ENCODE measurements at regions not wholly inside any gene's neighbourhood (a gene's known extent, or its start where the extent isn't known, plus 50 kb on each side); places are given as distances from the start of the nearest gene placed in this dataset.
"Not testable (repeated sequence)": the region's sequence is repeated elsewhere in the genome, so short reads cannot be mapped to it uniquely, and the experiment has no call there.

DNA sequence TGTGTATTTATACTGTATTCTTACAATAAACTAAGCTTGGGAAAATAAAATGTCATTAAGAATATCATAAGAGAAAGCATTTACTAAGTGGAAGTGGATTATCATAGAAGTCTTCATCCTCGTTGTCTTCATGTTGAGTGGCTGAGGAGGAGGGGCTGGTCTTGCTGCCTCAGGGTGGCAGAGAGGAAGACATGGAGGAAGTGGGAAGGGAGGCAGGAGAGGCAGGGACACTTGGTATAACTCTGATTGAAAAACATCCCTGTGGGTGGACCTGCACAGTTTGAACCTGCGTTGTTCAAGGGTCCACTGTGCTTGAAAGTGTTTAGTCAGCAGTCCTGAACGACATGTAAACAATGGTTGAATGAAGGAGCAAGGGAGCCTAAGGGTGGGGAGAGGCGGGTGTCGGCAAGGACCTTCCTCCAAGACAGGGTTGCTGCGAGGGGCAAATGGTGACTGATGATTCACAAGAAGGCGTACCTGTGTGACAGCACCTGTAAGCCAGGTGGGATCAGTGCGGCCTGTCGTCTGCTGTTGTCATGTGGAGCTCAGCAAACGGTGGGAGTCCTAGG, 103.8 kb upstream of the KLF13 start:
- DNase-seq = no peak

GRCh38 chr15:31223478-31224350, 102.9 kb upstream of the KLF13 start:
- no peak for DNase-seq

DNA sequence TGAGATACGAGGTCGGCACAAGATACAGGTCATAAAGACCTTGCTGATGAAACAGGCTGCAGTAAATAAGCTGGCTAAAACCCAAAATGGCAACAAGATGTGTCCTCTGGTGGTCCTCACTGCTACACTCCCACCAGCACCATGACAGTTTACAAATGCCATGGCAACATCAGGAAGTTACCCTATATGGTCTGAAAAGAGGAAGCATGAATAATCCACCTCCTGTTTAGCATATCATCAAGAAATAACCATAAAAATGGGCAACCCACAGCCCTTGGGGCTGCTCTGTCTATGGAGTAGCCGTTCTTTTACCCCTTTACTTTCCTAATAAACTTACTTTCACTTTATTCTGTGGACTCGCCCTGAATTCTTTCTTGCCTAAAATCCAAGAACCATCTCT, 102.0 kb upstream of the KLF13 start:
- not testable (repeated sequence) for DNase-seq

GRCh38 chr15:31225356-31225955, 101.2 kb upstream of the KLF13 start:
- DNase-seq = no peak

DNA sequence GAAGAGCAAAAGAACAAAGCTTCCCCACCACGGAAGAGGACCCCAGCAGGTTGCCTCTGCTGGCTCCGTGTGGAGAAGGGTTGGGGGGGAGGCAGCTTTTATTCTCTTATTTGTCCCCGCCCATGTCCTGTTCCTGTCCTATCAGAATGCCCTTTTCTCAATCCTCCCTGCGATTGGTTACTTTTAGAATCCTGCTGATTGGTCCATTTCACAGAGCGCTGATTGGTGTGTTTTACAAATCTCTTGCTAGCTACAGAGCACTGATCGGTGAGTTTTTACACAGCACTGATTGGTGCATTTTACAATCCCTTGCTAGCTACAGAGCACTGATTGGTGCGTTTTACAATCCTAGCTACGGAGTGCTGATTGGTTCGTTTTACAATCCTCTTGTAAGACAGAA, 100.6 kb upstream of the KLF13 start:
- no peak for DNase-seq

DNA sequence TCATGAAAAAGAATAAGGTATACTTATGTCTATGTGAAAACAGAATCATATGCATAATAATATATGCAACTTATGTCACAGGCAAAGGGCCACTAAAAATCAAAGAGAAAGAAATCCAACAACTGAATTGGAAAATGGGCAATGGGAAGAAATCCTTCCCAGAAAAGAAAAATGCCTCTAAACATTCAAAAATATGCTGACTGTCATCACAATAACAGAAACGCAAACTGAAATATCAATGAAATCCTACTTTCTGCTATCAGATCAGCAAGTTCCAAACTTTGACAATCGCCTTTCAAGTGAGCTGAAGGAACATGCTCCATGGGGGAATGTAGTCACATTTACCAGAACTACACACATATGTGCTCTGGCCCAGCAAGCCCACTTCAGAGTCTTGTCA, 99.4 kb upstream of the KLF13 start:
- no peak for DNase-seq

- DNase-seq = no peak
Observed at GRCh38 chr15:31228011-31228484, 98.6 kb upstream of the KLF13 start.

DNA sequence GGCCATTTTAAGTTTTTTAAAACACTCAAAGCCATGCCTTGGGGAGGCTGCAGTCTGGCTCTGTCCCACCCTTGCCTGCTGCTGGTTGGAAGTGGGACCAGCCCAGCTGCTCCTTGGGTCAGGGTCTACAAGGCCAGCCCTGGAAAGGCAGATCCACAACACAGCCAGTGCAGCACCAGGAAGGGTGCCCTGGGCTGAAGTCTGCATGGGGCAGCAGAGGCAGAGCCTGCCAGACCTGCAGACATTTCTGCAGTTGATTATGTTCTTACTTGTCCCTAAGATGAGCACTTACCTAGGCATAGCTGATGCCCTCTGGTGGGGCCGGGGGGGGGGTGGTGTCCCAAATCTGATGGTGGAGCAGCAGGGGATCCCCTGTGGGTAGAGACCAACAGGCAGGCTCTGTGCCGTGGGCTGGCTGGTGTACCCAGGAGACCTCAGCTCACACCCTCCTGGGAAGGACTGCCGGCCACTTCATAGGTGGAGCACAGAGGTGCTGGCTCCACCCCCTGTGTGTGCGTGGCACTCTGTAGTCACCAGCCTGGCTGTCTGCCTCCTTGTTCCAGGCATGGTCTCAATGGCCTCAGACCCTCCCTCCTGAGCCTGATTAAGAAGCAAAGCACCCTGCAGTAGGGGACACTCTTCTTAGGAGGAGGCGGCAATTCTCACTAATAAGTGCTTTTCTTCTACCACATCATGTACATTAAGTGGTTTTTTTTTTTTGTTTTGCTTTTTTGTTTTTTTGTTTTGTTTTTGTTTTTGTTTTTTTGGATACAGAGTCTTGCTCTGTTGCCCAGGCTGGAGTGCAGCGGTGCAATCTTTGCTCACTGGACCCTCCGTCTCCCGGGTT, 97.4 kb upstream of the KLF13 start:
- DNase-seq = no peak

- no peak for DNase-seq
Observed at GRCh38 chr15:31230630-31231485, 95.8 kb upstream of the KLF13 start.

DNA sequence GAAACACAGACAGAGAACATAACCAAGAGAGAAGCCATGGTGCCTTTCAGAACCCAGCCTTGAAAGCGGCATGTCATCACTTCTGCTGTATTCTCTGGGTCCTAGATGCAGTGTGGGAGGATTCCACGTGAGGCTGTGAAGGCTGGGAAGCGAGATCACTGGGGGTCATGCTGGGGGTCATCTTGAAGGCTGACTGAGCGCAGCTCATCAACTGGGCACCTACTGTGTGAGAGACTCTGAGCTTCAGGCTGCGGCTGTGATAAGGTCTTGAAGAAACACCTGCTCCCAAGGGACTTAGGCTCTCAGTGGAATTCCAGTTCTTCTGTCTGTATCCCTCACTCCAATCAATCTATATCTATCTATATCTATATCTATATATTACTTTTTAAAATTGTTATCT, 91.8 kb upstream of the KLF13 start:
- DNase-seq = no peak

DNA sequence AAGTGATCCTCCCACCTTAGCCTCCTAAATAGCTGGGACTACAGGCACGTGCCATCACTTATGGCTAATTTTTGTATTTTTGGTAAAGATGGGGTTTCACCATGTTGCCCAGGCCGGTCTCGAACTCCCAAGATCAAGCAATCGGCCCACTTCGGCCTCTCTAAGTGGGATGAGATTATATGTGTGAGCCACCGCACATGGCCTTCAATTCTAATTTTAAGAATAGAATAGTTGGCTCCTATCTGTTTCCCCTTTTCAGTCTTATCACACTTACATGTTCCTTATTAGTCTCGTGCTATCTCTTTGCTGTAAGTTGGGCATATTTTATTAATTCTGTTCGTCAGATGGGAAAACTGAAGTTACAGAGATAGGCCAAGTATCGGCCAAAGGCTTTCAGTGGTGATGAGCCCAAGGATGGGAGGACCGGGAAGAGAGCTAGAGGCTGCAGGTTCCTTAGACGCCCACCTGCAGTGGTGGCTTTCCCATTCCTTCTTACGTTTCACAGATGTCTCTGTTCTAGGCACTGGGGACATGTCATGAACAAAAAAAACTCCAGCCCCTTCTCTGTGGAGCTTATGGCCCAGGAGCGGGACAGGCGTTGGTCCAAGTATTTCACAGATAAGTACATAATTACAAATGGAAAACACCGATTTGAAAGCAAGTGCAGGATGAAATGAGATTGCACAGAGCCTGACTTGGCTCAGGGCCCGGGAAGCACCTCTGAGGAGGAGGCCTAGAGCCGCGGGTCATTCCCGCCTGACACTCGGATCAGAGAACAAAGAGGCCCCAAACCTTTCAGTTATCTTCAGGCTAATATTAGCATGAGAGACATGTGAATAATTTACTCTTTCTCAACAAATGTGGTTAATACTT, 91.1 kb upstream of the KLF13 start:
- no peak for DNase-seq

GRCh38 chr15:31236184-31237042, 90.2 kb upstream of the KLF13 start:
- DNase-seq = peak; percentile 68

- no peak for DNase-seq
Observed at GRCh38 chr15:31237043-31237324, 89.7 kb upstream of the KLF13 start.

GRCh38 chr15:31238906-31239305, 87.7 kb upstream of the KLF13 start:
- no peak for DNase-seq

DNA sequence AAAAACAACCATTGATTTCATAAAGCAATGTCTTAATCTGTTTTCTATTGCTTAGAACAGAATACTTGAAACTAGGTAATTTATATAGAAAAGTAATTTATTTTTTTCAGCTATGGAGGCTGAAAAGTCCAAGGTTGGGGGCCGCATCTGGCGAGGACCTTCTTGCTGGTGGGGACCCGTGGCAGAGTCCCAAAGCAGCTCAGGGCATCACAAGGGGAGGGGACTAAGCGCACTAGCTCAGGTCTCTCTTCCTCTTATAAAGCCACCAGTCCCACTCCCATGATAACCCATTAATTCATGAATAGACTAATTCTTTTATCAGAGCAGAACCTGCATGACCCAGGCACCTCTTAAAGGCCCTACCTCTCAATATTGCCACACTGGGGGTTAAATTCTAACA, 87.2 kb upstream of the KLF13 start:
- DNase-seq = no peak

- DNase-seq = no peak
Observed at GRCh38 chr15:31241888-31242522, 84.6 kb upstream of the KLF13 start.

- DNase-seq = no peak
Observed at GRCh38 chr15:31243895-31244294, 82.7 kb upstream of the KLF13 start.

DNA sequence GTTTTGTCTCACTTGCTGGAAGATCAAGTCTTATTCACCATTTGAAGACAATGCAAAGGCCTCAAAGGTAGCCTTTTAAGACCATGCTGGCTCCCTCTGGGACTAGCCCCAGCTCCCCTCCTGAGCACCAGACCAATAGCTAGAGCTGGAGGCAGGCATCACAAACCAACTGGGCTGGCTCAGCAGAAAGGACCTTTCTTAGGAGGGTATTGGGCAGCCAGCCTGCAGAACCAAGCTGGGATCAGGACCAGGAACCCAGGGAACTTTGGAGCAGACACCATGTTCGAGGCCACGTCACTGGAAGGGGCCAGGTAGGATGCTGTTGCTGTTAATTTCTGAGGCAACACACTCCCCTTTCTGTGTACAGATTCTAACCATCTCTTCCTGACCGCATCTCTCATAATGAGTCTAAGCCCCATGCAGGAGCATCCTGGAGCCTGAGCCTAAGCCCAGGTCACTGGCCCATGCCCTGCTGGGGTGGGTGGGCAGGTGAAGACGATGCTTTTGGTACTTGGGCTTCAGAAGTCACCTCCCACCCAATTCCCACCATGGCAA, 81.4 kb upstream of the KLF13 start:
- no peak for DNase-seq

GRCh38 chr15:31245756-31246155, 80.9 kb upstream of the KLF13 start:
- DNase-seq = no peak

- no peak for DNase-seq
Observed at GRCh38 chr15:31247404-31247803, 79.2 kb upstream of the KLF13 start.

All from amniotic stem cell (primary cell).